ENCODE measurements at regions not wholly inside any gene's neighbourhood (a gene's known extent, or its start where the extent isn't known, plus 50 kb on each side); places are given as distances from the start of the nearest gene placed in this dataset.

- TF ChIP-seq TSHZ2 (CRISPR knock-in tag; IDR thresholded peaks at IDR 0.05) (no peak), RARB (CRISPR knock-in tag; IDR thresholded peaks at IDR 0.05) (no peak), TCF4 (CRISPR knock-in tag; IDR thresholded peaks at IDR 0.05; ENCODE audit: borderline replicate concordance) (no peak)
Measured at GRCh38 chr22:47484960-47485569, 722.6 kb downstream of the TBC1D22A start (continued).

GRCh38 chr22:47476231-47476630 lies 713.8 kb downstream of the TBC1D22A start:
- TF ChIP-seq CSRNP3 (CRISPR knock-in tag; IDR thresholded peaks at IDR 0.05) (no peak), TOX (CRISPR knock-in tag; IDR thresholded peaks at IDR 0.05; ENCODE audit: borderline replicate concordance) (no peak), OSR1 (CRISPR knock-in tag; IDR thresholded peaks at IDR 0.05) (no peak), ZFP3 (CRISPR knock-in tag; IDR thresholded peaks at IDR 0.05) (no peak), ISL1 (CRISPR knock-in tag; IDR thresholded peaks at IDR 0.05) (no peak), CSDC2 (CRISPR knock-in tag; IDR thresholded peaks at IDR 0.05) (no peak), ARNTL (CRISPR knock-in tag; IDR thresholded peaks at IDR 0.05; ENCODE audit: borderline replicate concordance, low read depth) (no peak)
- no peak for ATAC-seq

DNA sequence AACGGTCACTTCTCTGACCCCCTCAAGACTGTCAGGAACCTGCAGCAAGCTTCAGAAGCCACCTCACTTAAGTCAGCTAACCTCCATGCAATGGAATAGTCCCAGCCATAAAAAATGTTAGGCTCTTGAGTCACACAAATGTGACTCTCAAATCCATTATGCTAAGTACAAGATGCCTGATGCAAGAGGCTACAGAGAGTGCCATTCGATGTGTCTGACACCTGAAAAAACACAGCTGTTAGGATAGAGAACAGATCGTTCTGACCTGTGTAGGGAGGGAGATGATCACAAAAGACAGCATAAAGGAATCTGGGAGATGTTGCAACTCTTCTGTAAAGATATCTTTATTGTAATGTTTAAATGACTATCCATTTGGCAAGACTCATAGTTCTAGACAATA lies 712.4 kb downstream of the TBC1D22A start:
- TF ChIP-seq TSHZ2 (CRISPR knock-in tag; IDR thresholded peaks at IDR 0.05) (no peak), ZNF70 (CRISPR knock-in tag; IDR thresholded peaks at IDR 0.05) (no peak), ZNF565 (CRISPR knock-in tag; conservative IDR thresholded peaks at IDR 0.05; ENCODE audit: low read depth) (no peak), CSDC2 (CRISPR knock-in tag; IDR thresholded peaks at IDR 0.05) (no peak), TOX (CRISPR knock-in tag; IDR thresholded peaks at IDR 0.05; ENCODE audit: borderline replicate concordance) (no peak), SNAI2 (CRISPR knock-in tag; IDR thresholded peaks at IDR 0.05) (no peak), ISL1 (CRISPR knock-in tag; IDR thresholded peaks at IDR 0.05) (no peak), CSRNP3 (CRISPR knock-in tag; IDR thresholded peaks at IDR 0.05) (no peak), ARNTL (CRISPR knock-in tag; IDR thresholded peaks at IDR 0.05; ENCODE audit: borderline replicate concordance, low read depth) (no peak), OSR1 (CRISPR knock-in tag; IDR thresholded peaks at IDR 0.05) (no peak), GLIS3 (CRISPR knock-in tag; IDR thresholded peaks at IDR 0.05) (no peak)
- TF ChIP-seq, protein P1, sequence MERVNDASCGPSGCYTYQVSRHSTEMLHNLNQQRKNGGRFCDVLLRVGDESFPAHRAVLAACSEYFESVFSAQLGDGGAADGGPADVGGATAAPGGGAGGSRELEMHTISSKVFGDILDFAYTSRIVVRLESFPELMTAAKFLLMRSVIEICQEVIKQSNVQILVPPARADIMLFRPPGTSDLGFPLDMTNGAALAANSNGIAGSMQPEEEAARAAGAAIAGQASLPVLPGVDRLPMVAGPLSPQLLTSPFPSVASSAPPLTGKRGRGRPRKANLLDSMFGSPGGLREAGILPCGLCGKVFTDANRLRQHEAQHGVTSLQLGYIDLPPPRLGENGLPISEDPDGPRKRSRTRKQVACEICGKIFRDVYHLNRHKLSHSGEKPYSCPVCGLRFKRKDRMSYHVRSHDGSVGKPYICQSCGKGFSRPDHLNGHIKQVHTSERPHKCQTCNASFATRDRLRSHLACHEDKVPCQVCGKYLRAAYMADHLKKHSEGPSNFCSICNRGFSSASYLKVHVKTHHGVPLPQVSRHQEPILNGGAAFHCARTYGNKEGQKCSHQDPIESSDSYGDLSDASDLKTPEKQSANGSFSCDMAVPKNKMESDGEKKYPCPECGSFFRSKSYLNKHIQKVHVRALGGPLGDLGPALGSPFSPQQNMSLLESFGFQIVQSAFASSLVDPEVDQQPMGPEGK (CRISPR knock-in tag; IDR thresholded peaks at IDR 0.05; ENCODE audit: borderline replicate concordance) = no peak
- ATAC-seq = no peak

- TF ChIP-seq TSHZ2 (CRISPR knock-in tag; IDR thresholded peaks at IDR 0.05) = no peak
- no peak for ATAC-seq
Measured at GRCh38 chr22:47474464-47474863, 712.0 kb downstream of the TBC1D22A start.

Measured in SK-N-SH treated with all-trans-retinoic acid at 6 μM for 48 hours (cell line).